HG03457 (cell line): ENCODE measurements at regions not wholly inside any gene's neighbourhood (a gene's known extent, or its start where the extent isn't known, plus 50 kb on each side); places are given as distances from the start of the nearest gene placed in this dataset.
A peak's percentile ranks its signal among the peaks of the same experiment; 100 is the strongest.
"Not testable (repeated sequence)": the region's sequence is repeated elsewhere in the genome, so short reads cannot be mapped to it uniquely, and the experiment has no call there.

Source experiments
- ATAC-seq: cut with Tn5 transposase; IDR thresholded peaks from one replicate; pipeline ENCODE4 v1.9.1; 2021; ENCODE audit warnings: moderate number of reproducible peaks; ENCODE audit not compliant: unreplicated experiment

GRCh38 chr16:21487956-21488355 lies 111.4 kb upstream of the METTL9 start:
- ATAC-seq, result not testable (repeated sequence)

DNA sequence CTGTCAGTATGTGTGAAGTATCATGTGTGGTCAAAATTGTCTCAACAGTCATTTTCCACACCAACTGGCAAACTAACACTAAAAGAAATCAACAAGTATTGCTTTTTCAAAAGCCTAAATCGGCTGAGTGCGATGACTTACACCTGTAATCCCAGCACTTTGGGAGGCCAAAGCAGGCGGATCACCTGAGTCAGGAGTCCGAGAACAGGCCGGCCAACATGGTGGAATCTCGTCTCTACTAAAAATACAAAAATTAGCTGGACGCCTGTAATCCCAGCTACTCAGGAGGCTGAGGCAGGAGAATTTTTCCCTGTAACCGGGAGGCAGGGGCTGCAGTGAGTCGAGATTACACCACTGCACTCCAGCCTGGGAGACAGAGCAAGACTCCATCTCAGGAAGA lies 100.3 kb upstream of the METTL9 start:
- not testable (repeated sequence) for ATAC-seq

GRCh38 chr16:21501223-21501868 lies 98.0 kb upstream of the METTL9 start:
- peak; percentile 28 for ATAC-seq

GRCh38 chr16:21501869-21502667 lies 97.3 kb upstream of the METTL9 start:
- ATAC-seq, result peak; percentile 50

DNA sequence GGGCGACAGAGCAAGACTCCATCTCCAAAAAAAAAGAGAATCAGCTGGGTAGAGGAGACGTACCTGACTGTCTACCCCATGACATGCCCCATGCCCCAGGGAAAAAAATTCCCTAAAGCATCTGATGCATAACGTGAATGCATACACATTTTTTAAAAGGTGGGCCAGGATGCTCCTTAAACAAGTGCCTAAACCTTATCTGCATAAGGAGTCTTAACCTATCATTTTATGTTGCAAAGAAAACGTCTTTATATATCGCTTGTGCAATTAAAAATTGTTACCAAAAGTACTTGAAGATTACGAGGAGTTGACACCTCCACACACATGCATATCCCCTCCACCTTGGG lies 95.8 kb upstream of the METTL9 start:
- not testable (repeated sequence) for ATAC-seq

DNA sequence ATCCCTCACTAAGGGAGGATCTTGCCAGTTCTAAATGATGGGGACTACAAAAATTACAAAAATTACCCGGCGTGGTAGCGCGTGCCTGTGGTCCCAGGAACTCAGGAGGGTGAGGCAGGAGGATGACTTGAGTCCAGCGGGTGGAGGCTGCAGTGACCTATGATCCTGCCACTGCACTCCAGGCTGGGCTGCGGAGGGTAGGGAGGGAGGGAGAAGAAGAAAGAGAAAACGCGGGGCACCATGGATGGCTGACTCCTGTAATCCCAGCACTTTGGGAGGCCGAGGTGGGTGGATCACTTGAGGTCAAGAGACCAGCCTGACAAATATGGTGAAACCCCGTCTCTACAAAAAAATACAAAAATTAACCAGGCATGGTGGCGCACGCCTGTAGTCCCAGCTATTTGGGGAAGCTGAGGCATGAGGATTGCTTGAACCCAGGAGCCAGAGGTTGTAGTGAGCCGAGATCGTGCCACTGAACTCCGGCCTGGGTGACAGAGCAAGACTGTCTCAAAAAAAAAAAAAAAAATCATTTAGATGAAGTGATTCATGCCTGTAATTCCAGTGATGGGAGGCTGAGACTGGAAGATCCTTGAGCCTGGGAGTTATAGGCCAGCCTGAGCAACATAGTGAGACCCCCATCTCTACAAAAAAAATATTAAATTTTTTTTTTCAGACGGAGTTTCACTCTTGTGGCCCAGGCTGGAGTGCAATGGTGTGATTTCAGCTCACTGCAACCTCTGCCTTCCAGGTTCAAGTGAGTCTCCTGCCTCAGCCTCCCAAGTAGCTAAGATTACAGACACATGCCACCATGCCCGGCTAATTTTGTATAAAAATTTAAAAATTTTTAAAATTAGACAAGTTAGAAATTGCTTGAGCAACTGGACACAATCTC lies 95.2 kb upstream of the METTL9 start:
- not testable (repeated sequence) for ATAC-seq

DNA sequence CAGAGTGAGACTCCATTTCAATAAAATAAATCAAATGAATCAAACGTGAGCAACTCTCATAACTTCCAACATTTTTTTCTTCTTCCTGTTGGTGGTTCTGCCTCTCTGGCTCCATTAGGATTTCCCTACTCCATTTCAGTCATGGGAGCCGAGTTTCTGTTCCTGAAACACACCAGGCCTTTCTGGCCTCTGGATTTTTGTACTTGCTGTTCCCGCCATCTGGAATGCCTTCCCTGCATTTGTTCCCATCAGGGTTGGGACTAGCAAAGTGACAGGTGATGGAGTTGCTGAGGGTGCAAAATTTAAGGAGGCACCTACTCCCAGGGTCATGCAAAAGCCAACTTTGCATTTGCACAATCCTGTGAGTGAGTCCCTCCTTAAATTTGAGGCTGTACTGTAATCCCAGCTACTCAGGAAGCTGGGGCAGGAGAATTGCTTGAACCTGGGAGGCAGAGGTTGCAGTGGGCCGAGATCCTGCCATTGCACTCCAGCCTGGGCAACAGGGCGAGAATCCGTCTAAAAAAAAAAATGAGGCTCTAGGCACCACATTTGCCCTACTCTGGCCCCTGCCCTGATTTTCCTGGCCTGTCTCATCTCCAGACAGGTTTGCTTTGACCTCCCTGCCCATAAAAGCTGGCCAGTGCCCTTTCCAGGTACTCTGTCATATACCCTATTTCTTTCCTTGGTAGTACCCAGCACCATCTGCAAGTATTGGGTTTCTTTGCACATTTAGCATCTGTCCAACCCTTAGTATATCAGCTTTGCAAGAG lies 93.4 kb upstream of the METTL9 start:
- not testable (repeated sequence) for ATAC-seq

- ATAC-seq, result peak; percentile 42
These were observed 92.4 kb upstream of the METTL9 start for GRCh38 chr16:21506857-21507456.

- not testable (repeated sequence) for ATAC-seq
These were observed 91.6 kb upstream of the METTL9 start for GRCh38 chr16:21507631-21508305.

DNA sequence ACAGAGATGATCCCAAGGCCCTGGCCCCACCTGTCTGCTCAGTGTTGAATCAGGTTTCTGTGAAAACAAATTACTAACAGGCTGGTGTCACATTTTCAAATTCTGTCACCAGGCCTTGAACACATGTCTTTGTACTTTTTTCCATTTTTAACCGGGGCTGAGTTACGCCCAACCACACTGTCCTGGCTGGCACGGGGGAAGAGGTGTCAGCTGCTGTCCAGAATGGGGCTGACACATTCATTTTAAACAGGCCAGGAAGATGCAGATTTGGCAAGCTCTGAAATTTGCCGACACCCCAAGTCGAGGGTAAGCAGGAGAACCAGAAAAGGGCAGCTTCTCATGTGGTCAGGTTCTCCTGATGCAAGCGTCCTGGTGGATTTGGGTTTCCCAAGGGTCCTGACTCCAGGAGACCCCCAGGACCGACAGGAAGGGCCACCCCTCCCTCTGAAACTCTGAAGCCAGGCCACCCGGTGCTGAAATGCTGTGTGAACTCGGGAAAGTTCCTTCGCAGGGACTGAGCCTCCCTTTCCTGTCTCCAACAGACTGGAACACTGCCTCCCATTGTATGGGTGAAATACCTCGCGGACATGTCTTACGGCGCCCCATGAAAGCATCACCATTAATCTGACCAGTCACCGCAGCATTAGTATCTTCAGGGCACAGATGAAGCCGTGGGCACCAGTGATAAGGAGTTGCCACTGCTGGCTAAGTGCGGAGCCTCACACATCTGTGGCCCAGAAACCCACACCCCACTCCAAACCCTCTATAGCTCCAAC lies 90.5 kb upstream of the METTL9 start:
- not testable (repeated sequence) for ATAC-seq

GRCh38 chr16:21509437-21510086 lies 89.8 kb upstream of the METTL9 start:
- not testable (repeated sequence) for ATAC-seq

DNA sequence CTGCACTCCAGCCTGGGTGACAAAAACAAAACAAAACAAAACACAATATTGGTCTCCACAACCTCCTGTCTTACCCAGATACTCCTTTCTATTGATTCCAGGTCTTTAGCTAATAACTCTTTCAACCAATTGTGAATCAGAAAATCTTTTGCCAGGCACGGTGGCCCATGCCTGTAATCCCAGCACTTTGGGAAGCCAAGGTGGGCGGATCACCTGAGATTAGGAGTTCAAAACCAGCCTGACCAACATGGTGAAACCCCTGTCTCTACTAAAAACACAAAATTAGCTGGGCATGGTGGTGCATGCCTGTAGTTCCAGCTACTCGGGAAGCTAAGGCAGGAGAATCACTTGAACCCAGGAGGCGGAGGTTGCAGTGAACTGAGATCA lies 88.5 kb upstream of the METTL9 start:
- not testable (repeated sequence) for ATAC-seq

DNA sequence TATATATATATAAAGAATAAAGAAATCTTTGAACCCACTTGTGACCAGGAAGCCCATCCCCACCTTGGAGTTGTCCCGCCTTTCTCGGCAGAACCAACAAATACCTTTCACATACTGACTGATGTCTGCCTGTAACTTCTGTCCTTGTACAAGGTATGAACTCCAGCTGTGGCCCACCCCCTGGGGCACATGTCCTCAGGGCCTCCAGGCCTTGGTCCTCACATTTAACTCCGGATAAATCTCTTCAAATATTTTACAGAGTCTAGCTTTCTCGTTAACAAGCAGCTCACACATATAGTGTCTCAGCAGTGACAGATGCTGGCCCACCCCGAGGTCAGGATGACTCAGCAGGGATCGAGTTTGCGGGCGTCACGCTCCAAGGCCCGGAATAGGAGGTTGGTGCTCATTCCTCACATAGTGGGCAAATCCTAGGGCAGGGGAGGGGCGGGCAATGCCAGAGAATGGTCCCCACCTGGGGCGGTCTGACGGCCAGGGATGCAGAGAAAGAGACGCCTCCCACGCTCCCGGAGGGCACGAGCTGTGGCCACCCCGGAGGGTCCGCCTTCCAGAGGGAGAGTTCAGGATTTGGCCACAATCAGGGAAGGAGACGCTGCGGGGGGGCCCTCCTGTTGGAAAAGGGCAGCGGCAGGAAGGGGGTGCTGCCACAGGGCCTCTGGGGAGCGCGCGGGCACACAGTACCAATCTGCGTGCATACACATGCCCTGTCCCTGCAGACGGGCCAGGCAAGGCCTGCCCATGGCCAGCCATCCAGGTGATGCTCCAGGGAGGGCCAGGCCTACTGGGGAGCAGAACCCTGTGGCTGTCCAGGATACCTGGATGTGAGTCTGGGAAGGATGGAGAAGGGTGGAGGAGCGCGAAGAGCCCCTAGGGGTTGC lies 87.8 kb upstream of the METTL9 start:
- not testable (repeated sequence) for ATAC-seq

- not testable (repeated sequence) for ATAC-seq
These were observed 86.8 kb upstream of the METTL9 start for GRCh38 chr16:21512280-21513192.

- ATAC-seq, result not testable (repeated sequence)
These were observed 86.0 kb upstream of the METTL9 start for GRCh38 chr16:21513337-21513741.

- not testable (repeated sequence) for ATAC-seq
These were observed 85.4 kb upstream of the METTL9 start for GRCh38 chr16:21513812-21514473.
